Gastrocnemius medialis (tissue), 4 donors: ENCODE measurements at regions not wholly inside any gene's neighbourhood (a gene's known extent, or its start where the extent isn't known, plus 50 kb on each side); places are given as distances from the start of the nearest gene placed in this dataset.

Experiments
- POLR2A ChIP-seq, 2 donors: fragments of 450-650 bp; IDR thresholded peaks; one replicate each; pipeline ENCODE4 v1.6.1; 2017; ENCODE audit warnings: antibody characterized with exemption in 2 of 2, mild to moderate bottlenecking in 2 of 2, moderate library complexity in 2 of 2
- TF ChIP-seq, protein P1 (sequence below), 5 experiments: fragments of 450-650 bp in 3 of 5; fragments of 200-600 bp in 2 of 5; sonication (generic) in 2 of 5; IDR thresholded peaks in 4 of 5; conservative IDR thresholded peaks in 1 of 5; 1 replicate in 4 of 5; 2 replicates in 1 of 5; pipeline ENCODE4 v1.5.1; 2016 to 2019; ENCODE audit warnings: antibody characterized with exemption in 5 of 5, mild to moderate bottlenecking in 3 of 5, moderate library complexity in 3 of 5

DNA sequence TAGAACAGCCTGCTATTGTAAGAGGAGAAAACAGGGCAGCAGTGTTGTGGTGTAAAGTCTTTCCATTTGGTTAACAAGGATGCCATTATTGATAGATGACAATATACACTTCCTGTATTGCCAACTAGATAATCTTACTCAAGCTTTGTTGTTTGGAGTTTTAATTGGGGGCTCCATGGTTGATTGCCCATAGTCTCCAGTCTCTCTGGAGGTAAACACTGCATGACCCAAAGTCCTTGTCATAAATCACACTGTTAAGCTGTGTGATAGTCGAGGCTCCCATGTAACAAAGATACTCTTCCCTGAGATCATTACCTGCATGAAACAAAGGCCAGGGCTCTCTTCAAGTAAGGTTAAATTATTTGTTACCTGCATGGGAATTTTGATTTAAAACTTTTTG lies 394.6 kb downstream of the C4orf33 start:
- TF ChIP-seq, protein P1, sequence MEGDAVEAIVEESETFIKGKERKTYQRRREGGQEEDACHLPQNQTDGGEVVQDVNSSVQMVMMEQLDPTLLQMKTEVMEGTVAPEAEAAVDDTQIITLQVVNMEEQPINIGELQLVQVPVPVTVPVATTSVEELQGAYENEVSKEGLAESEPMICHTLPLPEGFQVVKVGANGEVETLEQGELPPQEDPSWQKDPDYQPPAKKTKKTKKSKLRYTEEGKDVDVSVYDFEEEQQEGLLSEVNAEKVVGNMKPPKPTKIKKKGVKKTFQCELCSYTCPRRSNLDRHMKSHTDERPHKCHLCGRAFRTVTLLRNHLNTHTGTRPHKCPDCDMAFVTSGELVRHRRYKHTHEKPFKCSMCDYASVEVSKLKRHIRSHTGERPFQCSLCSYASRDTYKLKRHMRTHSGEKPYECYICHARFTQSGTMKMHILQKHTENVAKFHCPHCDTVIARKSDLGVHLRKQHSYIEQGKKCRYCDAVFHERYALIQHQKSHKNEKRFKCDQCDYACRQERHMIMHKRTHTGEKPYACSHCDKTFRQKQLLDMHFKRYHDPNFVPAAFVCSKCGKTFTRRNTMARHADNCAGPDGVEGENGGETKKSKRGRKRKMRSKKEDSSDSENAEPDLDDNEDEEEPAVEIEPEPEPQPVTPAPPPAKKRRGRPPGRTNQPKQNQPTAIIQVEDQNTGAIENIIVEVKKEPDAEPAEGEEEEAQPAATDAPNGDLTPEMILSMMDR (IDR thresholded peaks at IDR 0.05 in 4 of 5, conservative IDR thresholded peaks at IDR 0.05 in 1 of 5) = no peak
- no peak for TF ChIP-seq POLR2A (IDR thresholded peaks at IDR 0.05)
